COLO668 (cell line): ENCODE measurements at regions not wholly inside any gene's neighbourhood (a gene's known extent, or its start where the extent isn't known, plus 50 kb on each side); places are given as distances from the start of the nearest gene placed in this dataset.
"Not testable (repeated sequence)": the region's sequence is repeated elsewhere in the genome, so short reads cannot be mapped to it uniquely, and the experiment has no call there.

Experiments
- DNase-seq: peaks from one replicate; lab custom pipeline; 2025; ENCODE audit not compliant: unreplicated experiment; lab: John Stamatoyannopoulos, UW

DNA sequence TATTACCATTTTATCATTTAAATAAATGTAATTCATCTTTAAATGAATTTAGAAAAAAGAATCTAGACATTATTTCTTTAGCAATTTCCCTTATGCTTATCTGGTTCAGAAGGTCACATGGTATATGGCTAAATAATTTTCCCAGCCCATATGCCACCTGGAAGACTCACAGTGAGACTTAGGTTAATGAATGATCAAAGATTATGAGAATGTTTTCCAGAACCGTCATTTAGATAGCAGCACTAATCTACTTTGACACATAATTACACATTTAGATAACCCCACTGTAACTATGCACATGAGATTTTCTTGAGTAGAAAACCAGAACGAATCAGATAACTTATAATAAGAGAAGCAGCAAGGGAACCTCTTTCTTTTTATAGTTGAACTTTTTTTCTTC is 124.9 kb upstream of the CCDC180 start:
- DNase-seq = not testable (repeated sequence)

DNA sequence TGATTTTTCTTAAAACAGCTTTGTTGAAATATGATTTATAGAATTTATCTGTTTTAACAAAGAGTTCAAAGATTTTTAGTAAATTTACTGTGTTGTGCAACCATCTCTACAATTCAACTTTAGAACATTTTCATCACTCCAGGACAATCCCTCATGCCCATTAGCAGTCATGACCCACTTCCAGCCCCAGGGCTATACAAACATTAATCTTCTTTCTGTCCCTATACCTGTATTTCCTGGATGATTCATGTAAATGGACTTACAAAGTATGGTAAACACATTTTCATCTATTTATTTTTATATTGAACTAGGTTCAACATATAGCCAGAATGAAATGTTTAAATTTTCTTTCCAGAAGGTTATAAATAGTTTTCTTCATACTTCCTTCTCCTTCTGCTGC is 127.8 kb upstream of the CCDC180 start:
- no peak for DNase-seq

DNA sequence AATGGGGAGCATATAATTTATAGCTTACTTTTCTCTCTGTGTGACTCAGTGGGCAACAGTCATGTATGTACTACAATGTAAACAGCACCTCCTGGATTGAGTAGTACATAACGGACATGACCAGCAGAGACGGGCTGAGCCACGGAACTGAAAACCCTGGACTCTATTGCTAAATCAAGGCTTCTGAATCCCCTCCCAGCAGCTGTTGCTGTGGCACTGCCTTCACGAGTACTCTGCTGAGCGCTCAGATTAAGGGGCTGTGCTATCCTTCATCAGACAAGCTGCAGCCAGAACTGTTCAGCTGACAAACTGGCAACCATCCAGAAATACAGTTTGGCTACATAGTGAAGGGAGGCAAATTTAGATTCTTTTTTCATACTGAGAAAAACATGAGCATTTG is 131.3 kb upstream of the CCDC180 start:
- no peak for DNase-seq

DNA sequence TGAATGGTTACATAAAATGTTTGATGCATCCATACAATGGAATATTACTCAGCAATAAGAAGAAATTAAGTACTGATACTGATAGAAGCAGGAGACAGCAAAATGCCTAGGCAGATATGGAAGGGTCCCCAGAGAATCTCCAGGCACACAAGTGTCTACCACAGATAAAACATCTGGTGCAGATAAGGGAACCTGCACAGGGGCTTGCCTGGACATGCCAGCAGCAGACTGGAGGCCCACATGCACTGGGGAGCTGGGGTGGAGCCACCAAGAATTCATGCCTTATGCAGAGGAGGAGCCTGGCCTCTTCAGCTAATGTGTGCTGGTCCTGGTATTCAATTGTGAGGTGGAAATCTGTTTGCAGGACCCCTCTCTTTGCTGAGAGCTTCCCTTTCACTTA is 129.2 kb upstream of the CTSV start:
- peak; percentile 10 for DNase-seq

DNA sequence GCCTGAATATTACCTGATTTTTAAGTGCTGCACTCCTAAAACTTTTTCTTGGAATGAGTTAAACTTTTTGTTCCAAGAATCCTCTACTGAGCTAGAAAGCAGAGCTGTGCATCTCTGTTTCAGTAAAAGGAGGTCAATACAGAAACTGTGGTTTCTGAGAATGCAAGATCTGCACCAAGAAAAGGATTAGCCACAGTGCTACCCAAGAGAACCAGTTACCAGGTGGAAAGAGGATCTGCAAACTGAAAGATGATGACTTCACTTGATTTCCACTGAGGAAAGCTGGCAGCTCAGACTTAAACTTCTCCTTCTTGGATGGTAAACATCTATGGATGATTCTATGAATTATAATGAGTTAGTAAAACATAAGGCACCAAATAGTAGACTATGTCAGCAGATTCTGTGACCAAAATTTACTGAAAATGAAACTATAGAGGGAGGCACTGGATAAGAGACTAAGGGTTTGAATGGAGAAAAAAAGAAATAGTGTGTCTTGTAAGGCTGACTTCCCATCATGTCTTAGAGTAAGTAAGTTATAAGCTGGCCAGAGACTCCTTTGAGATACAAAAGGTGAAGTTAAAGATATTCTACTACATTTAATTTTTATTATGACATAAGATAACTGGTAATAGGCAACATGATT is 127.7 kb upstream of the CTSV start:
- DNase-seq = not testable (repeated sequence)

DNA sequence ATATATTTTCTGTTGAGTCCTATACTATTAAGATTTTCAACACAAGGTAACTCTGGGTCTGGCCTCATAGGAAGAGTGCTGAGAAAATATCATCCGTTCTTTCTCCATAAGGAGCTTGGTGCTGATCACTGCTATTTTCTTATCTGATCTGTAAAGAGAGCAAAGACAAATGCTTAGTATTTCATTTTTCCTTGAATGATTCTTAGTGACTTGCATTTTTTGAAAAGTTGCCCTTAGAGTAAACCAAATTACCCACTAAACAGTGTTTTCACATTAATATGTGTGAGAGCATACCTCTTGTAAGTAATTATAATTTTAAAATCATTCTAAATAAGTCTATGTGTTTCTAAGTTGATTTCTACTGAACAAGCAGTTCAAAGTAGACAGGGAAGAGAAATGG is 121.3 kb upstream of the CTSV start:
- no peak for DNase-seq

DNA sequence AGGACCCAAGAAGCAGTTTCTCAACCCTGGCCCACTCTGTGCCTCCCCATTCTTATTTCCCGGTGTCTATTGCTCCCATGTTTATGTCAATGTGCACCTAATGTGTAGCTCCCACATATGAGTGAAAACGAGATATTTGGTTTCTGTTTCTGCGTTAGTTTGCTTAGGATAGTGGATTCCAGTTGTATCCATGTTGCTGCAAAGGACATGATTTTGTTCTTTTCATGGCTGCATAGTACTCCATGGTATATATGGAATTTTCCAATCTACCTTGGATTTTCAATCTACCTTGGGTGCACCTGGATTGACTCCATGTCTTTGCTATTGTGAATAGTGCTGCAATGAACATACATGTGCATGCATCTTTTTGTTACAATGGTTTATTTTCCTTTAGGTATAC is 119.8 kb upstream of the CTSV start:
- DNase-seq = not testable (repeated sequence)

DNA sequence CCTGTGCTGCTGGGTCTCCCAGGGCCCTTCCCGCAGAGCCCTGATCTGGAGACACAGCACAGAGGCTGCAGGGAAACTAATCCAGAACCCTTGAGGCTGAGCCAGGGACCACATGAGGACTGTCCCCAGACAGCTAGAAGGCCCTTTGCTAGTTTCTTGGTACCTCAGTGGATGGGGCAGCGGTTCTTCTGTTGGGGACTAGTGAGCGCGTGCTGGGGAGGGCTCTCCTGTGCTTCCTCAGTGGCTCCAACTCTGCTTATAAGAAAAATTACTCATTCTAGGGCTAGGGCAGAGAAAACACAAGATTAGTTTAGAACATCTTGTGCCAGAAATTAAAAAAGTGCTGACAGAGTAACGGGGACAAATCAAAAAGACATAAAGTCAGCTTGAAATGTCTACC is 116.5 kb upstream of the CTSV start:
- not testable (repeated sequence) for DNase-seq

DNA sequence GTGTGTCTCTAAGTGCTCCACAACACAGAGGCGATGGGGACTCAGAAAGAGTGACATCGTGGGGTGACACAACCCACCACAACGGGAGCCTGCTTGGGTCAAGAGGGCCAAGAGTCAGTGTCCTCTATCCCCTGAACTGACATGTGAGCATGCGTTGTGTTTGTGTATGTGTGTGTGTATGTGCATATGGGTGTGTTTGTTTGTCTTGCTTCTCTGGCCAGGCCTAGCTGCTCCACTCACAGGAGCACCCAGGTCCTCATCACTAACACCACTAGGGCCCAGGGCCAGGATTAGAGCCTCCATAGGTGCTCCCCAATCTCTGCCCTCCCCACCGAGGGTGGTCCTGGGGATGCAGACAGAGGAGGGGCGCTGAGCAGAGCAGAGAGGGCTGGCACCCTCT is 115.0 kb upstream of the CTSV start:
- DNase-seq = no peak

DNA sequence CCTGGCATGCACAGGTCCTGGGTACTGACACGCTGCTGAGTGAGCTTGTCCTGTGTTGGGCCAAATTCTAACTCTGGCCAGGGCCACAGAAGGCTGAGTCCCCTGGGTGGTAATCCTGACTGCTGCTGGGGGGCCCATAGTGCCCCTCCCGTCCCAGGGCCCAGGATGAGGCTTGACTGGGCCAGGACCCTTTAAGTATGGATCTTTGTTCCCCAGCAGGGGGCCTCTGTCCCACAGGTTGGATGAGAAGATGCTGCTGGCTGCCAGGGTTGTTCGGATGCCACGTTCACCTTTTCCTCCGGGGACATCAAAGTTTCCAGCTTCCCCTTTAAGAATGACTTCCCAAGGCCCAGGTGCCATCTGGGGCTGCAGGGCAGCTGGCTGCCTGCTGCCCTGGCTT is 114.2 kb upstream of the CTSV start:
- DNase-seq = not testable (repeated sequence)

DNA sequence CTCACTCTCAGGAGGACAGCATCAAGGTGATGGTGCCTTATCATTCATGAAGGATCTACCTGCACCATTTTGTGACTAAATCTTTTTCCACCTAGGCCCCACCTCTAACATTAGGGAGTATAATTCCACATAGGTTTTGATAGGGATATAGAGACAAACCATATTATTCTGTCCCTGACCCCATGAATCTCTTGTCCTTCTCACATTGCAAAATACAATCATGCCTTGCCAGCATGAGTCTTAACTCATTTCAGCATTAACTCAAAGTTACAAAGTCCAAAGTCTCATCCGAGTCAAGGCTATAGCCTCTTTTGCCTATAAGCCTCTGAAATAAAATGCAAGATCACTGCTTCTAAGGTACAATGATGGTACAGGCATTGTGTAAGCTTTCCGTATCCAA is 111.5 kb upstream of the CTSV start:
- not testable (repeated sequence) for DNase-seq

DNA sequence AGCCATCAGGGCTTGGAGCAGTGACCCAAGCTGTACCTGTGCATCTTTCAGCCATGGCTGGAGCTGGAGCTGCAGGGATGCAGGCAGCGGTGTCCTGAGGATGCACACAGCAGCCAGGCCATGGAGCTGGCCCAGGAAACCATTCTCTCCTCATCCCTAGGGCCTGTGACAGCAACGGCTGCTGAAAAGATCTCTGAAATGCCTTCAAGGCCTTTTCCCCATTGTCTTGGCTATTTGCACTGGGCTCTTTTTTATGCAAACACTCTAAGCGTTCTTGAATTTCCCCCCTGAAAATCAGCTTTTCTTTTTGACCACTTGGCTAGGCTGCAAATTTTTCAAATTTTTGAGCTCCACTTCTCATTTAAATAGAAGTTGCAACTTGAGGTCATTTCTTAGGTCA is 109.5 kb upstream of the CTSV start:
- not testable (repeated sequence) for DNase-seq

DNA sequence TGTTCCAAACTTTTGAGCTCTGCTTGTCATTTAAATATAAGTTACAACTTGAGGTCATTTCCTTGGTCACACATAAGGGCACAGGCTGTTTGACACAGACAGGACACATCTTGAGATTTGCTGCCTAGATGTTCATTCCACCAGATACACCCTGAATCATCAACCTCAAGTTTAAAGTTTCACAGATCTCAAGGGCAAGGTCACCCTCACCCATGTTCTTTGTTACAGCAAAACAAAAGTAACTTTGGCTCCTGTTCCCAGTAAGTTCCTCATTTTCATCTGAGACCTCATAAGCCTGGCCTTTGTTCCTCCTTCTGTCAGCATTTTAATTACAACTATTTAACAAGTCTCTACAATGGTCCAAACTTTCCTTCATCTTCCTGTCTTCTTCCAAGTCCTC is 106.7 kb upstream of the CTSV start:
- not testable (repeated sequence) for DNase-seq

DNA sequence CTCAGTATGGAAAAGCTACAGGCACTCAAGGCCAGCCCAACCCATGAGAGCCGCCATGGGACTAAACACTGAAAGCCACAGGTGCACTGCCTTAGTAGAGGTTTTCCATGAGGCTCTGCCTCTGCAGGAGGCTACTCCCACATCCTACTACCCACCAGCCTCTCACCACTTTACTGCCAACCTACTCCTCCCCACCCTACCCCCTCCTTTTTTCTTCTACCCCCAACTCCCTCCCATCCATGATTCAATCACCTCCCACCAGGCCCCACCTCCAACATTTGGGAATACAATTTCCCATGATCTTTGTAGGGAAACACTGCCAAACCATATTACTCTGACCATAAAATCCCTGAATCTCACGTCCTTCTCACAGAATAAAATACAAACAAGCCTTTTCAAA is 101.6 kb upstream of the CTSV start:
- no peak for DNase-seq

DNA sequence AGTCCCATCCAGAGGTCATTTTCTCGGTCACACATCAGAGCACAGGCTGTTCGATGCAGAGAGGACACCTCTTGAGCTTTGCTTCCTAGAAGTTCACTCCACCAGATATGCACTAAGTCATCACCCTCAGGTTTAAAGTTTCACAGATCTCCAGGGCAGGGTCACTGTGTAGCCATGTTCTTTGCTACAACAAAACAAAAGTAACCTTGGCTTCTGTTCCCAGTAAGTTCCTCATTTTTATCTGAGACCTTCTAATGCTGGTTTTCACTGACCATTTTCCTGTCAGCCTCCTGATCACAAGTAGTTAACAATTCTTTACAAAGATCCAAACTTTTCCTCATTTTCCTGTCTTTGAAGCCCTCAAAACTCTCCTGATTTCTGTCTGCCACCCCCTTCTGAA is 97.5 kb upstream of the CTSV start:
- no peak for DNase-seq

DNA sequence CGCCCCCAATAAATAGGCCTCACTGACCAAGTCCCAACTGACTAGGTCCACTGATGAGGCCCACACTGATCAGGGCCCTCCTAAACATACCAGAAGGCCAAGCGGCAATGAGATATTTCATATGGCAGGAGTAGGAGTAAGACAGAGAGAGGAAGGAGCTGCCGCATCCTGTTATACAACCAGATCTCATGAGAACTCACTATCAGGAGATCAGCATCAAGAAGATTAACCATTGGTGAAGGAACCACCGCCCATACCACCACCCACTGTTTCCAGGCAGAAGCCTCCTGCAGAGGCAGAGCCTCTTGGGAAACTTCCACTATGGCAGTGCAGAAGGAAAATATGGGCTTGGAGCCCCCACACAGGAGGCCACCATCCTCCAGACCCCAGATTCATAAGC is 95.0 kb upstream of the CTSV start:
- not testable (repeated sequence) for DNase-seq

DNA sequence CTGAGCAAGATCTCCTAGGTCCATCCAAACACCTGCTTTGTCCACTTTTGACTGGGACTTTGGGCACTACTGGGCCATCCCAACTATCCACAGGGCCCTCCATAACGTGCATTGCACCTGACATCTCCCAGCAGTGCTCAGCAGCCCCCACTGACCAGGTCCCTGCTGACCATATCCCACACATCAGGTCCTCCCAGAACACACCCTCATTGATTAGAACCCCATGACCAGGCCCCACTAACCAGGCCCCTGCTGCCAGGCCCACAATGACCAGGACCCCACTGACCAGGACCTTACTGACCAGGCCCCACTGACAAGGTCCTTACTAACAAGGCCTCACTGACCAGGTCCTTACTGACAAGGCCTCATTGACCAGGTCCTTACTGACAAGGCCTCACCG is 93.9 kb upstream of the CTSV start:
- DNase-seq = no peak

DNA sequence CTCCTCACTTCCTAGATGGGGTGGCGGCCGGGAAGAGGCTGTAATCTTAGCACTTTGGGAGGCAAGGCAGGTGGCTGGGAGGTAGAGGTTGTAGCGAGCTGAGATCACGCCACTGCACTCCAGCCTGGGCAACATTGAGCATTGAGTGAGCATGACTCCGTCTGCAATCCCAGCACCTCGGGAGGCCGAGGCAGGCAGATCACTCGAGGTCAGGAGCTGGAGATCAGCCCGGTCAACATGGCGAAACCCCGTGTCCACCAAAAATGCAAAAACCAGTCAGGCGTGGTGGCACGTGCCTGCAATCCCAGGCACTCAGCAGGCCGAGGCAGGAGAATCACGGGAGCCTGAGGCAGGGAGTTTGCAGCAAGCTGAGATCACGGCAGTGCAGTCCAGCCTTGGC is 91.9 kb upstream of the CTSV start:
- not testable (repeated sequence) for DNase-seq

DNA sequence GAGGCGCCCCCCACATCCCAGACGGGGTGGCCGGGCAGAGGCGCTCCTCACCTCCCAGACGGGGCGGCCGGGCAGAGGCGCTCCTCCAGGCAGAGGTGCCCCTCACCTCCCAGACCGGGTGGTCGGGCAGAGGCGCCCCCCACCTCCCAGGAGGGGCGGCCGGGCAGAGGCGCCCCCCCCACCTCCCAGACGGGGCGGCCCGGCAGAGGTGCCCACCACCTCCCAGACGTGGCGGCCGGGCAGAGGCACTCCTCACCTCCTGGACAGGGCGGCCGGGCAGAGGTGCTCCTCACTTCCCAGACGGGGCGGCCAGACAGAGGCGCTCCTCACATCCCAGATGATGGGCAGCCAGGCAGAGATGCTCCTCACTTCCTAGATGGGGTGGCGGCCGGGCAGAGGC is 91.4 kb upstream of the CTSV start:
- DNase-seq = not testable (repeated sequence)

DNA sequence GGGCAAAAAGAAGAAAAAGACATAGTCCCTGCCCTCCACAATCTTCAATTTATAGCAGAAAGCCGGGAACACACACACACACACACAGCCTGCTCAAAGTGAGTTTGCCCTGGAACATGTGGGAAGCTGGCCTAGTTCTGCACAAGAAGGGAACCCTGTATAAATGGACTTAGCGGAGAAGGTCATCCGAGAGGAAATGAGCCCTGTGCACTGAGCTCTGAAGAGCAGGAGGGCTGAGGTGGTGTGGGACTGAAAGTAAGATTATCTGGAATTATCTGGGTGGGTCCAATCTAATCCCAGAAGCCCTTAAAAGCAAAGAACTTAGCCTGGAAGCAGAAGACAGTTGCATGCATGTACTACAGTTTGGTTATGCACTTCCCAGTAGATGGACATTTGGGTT is 90.0 kb upstream of the CTSV start:
- DNase-seq = no peak

DNA sequence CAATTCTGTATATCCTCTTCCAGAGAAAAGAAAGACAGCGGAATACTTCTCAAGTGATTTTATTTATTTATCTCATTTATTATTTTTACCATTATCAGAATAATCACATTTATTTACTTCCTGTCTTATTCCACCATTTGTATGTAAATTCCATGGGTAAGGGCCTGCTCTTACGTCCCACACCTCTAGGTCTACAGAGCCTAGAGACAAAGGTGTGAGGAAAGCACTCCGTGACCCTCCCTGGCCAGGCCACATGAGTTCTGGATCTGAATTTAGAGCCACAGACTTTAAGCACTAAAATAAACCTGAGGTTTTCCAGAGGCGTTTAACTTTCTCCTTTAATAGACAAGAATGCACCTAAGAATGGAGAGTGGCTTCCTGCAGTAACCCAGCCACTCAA is 85.3 kb upstream of the CTSV start:
- no peak for DNase-seq

DNA sequence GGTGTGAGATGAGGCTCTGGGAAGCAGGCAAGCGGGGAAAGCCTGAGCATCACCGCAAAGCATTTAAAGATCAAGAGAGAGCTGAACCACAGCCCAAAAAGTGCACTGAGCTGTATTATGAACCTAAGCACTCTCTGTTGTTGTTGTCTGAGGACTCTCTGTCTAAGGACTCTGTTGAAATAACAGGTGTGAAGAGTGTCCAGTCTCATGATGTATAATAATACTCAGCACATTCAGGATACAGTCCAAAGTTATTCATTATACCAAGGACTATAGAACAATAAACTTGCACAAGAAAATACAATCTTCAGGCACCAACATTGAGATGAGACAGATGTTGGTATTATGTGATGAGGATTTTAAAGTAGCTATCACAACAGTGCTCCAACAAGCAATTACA is 71.8 kb upstream of the CTSV start:
- no peak for DNase-seq

DNA sequence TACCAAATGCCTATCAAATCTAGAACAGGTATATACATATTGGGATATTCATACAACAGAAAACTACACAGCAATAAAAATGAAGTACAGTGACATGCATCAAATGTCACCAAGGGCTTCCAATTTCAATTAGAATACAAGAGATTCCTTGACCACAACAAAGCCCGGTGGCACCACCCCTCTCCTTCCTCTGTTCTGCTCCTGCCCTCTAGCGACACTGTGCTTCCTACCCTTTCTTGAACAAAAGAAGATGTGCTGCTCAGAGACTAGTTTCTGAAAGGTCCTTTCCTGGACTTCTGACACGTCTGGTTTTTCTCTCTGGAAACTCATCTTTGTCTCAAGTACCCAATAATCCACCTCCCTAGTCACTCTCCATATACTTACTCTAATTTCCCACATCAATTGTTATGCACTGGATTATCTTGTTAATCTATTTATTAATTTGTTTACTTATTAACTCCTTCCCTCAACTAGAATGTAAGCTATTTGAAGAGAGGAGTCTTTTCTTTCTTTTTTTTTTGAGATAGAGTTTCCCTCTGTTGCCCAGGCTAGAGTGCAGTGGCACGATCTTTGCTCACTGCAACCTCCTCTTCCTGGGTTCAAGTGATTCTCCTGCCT is 70.4 kb upstream of the CTSV start:
- DNase-seq = peak; percentile 27
